ENCODE measurements at regions not wholly inside any gene's neighbourhood (a gene's known extent, or its start where the extent isn't known, plus 50 kb on each side); places are given as distances from the start of the nearest gene placed in this dataset.
A peak's percentile ranks its signal among the peaks of the same experiment; 100 is the strongest.

- H3K36me3 ChIP-seq (ENCODE audit: control insufficient read depth, insufficient read depth, low read length): no peaks in the 10 kb centered on the region
- H3K4me1 ChIP-seq (ENCODE audit: control insufficient read depth, insufficient read depth, low read length): peaks cover 18% of the 10 kb centered on the region
- H3K27me3 ChIP-seq (ENCODE audit: control insufficient read depth, insufficient read depth, low read length): no peaks in the 10 kb centered on the region
- no peak overlapping the region for H3K4me3 ChIP-seq (ENCODE audit: low read depth, low read length)
- no peaks in the 10 kb centered on the region for H3K9me3 ChIP-seq (ENCODE audit: control insufficient read depth, insufficient read depth, low read length)
- H3K9ac ChIP-seq (ENCODE audit: low read depth, low read length): no peak overlapping the region
Measured at GRCh38 chr4:4642496-4643000, 100.7 kb upstream of the STX18 start.

GRCh38 chr4:4641661-4642495 is 100.0 kb upstream of the STX18 start:
- H3K4me3 ChIP-seq (ENCODE audit: low read depth, low read length): peak overlapping the region; percentile 33

GRCh38 chr4:4641254-4641653 is 99.4 kb upstream of the STX18 start:
- Histone ChIP-seq H3K27me3 (ENCODE audit: control insufficient read depth, insufficient read depth, low read length) (no peaks in the 10 kb centered on the region), H3K9me3 (ENCODE audit: control insufficient read depth, insufficient read depth, low read length) (no peaks in the 10 kb centered on the region), H3K36me3 (ENCODE audit: control insufficient read depth, insufficient read depth, low read length) (no peaks in the 10 kb centered on the region), H3K9ac (ENCODE audit: low read depth, low read length) (no peak overlapping the region), H3K4me1 (ENCODE audit: control insufficient read depth, insufficient read depth, low read length) (peaks cover 18% of the 10 kb centered on the region), H3K4me3 (ENCODE audit: low read depth, low read length) (no peak overlapping the region)

More at GRCh38 chr4:4641661-4642495, 100.0 kb upstream of the STX18 start:
- Histone ChIP-seq H3K4me1 (ENCODE audit: control insufficient read depth, insufficient read depth, low read length) (peaks cover 18% of the 10 kb centered on the region), H3K36me3 (ENCODE audit: control insufficient read depth, insufficient read depth, low read length) (no peaks in the 10 kb centered on the region), H3K27me3 (ENCODE audit: control insufficient read depth, insufficient read depth, low read length) (no peaks in the 10 kb centered on the region), H3K9ac (ENCODE audit: low read depth, low read length) (no peak overlapping the region), H3K9me3 (ENCODE audit: control insufficient read depth, insufficient read depth, low read length) (no peaks in the 10 kb centered on the region)

GRCh38 chr4:4640692-4641091 is 98.8 kb upstream of the STX18 start:
- H3K4me1 ChIP-seq (ENCODE audit: control insufficient read depth, insufficient read depth, low read length): peaks cover 18% of the 10 kb centered on the region

GRCh38 chr4:4639370-4639769 is 97.5 kb upstream of the STX18 start:
- peaks cover 16% of the 10 kb centered on the region for H3K4me1 ChIP-seq (ENCODE audit: control insufficient read depth, insufficient read depth, low read length)
- H3K36me3 ChIP-seq (ENCODE audit: control insufficient read depth, insufficient read depth, low read length): no peaks in the 10 kb centered on the region
- no peaks in the 10 kb centered on the region for H3K9me3 ChIP-seq (ENCODE audit: control insufficient read depth, insufficient read depth, low read length)
- H3K4me3 ChIP-seq (ENCODE audit: low read depth, low read length): no peak overlapping the region
- no peaks in the 10 kb centered on the region for H3K27me3 ChIP-seq (ENCODE audit: control insufficient read depth, insufficient read depth, low read length)
- no peak overlapping the region for H3K9ac ChIP-seq (ENCODE audit: low read depth, low read length)

More at GRCh38 chr4:4640692-4641091, 98.8 kb upstream of the STX18 start:
- Histone ChIP-seq H3K36me3 (ENCODE audit: control insufficient read depth, insufficient read depth, low read length) (no peaks in the 10 kb centered on the region), H3K27me3 (ENCODE audit: control insufficient read depth, insufficient read depth, low read length) (no peaks in the 10 kb centered on the region), H3K9ac (ENCODE audit: low read depth, low read length) (no peak overlapping the region), H3K4me3 (ENCODE audit: low read depth, low read length) (no peak overlapping the region), H3K9me3 (ENCODE audit: control insufficient read depth, insufficient read depth, low read length) (no peaks in the 10 kb centered on the region)

GRCh38 chr4:4637710-4638109 is 95.9 kb upstream of the STX18 start:
- no peak overlapping the region for H3K4me3 ChIP-seq (ENCODE audit: low read depth, low read length)
- H3K27me3 ChIP-seq (ENCODE audit: control insufficient read depth, insufficient read depth, low read length): no peaks in the 10 kb centered on the region
- no peaks in the 10 kb centered on the region for H3K9me3 ChIP-seq (ENCODE audit: control insufficient read depth, insufficient read depth, low read length)
- no peak overlapping the region for H3K9ac ChIP-seq (ENCODE audit: low read depth, low read length)
- no peaks in the 10 kb centered on the region for H3K36me3 ChIP-seq (ENCODE audit: control insufficient read depth, insufficient read depth, low read length)
- peaks cover 12% of the 10 kb centered on the region for H3K4me1 ChIP-seq (ENCODE audit: control insufficient read depth, insufficient read depth, low read length)

- no peaks in the 10 kb centered on the region for H3K9me3 ChIP-seq (ENCODE audit: control insufficient read depth, insufficient read depth, low read length)
- no peak overlapping the region for H3K4me3 ChIP-seq (ENCODE audit: low read depth, low read length)
- no peaks in the 10 kb centered on the region for H3K36me3 ChIP-seq (ENCODE audit: control insufficient read depth, insufficient read depth, low read length)
- H3K9ac ChIP-seq (ENCODE audit: low read depth, low read length): no peak overlapping the region
- H3K4me1 ChIP-seq (ENCODE audit: control insufficient read depth, insufficient read depth, low read length): no peaks in the 10 kb centered on the region
- no peaks in the 10 kb centered on the region for H3K27me3 ChIP-seq (ENCODE audit: control insufficient read depth, insufficient read depth, low read length)
Measured at GRCh38 chr4:4633431-4633830, 91.6 kb upstream of the STX18 start.

- H3K4me1 ChIP-seq (ENCODE audit: control insufficient read depth, insufficient read depth, low read length): no peaks in the 10 kb centered on the region
- no peak overlapping the region for H3K9ac ChIP-seq (ENCODE audit: low read depth, low read length)
- H3K9me3 ChIP-seq (ENCODE audit: control insufficient read depth, insufficient read depth, low read length): no peaks in the 10 kb centered on the region
- no peak overlapping the region for H3K4me3 ChIP-seq (ENCODE audit: low read depth, low read length)
- H3K27me3 ChIP-seq (ENCODE audit: control insufficient read depth, insufficient read depth, low read length): no peaks in the 10 kb centered on the region
- H3K36me3 ChIP-seq (ENCODE audit: control insufficient read depth, insufficient read depth, low read length): no peaks in the 10 kb centered on the region
Measured at GRCh38 chr4:4631150-4631549, 89.3 kb upstream of the STX18 start.

- Histone ChIP-seq H3K4me1 (ENCODE audit: control insufficient read depth, insufficient read depth, low read length) (no peaks in the 10 kb centered on the region), H3K36me3 (ENCODE audit: control insufficient read depth, insufficient read depth, low read length) (no peaks in the 10 kb centered on the region), H3K27me3 (ENCODE audit: control insufficient read depth, insufficient read depth, low read length) (no peaks in the 10 kb centered on the region), H3K9ac (ENCODE audit: low read depth, low read length) (no peak overlapping the region), H3K9me3 (ENCODE audit: control insufficient read depth, insufficient read depth, low read length) (no peaks in the 10 kb centered on the region), H3K4me3 (ENCODE audit: low read depth, low read length) (no peak overlapping the region)
Measured at GRCh38 chr4:4627906-4628305, 86.1 kb upstream of the STX18 start.

- Histone ChIP-seq H3K27me3 (ENCODE audit: control insufficient read depth, insufficient read depth, low read length) (no peaks in the 10 kb centered on the region), H3K36me3 (ENCODE audit: control insufficient read depth, insufficient read depth, low read length) (no peaks in the 10 kb centered on the region), H3K9ac (ENCODE audit: low read depth, low read length) (no peak overlapping the region), H3K9me3 (ENCODE audit: control insufficient read depth, insufficient read depth, low read length) (no peaks in the 10 kb centered on the region), H3K4me3 (ENCODE audit: low read depth, low read length) (no peak overlapping the region), H3K4me1 (ENCODE audit: control insufficient read depth, insufficient read depth, low read length) (no peaks in the 10 kb centered on the region)
Measured at GRCh38 chr4:4627111-4627510, 85.3 kb upstream of the STX18 start.

GRCh38 chr4:4625488-4625887 is 83.6 kb upstream of the STX18 start:
- H3K4me3 ChIP-seq (ENCODE audit: low read depth, low read length): no peak overlapping the region
- no peaks in the 10 kb centered on the region for H3K9me3 ChIP-seq (ENCODE audit: control insufficient read depth, insufficient read depth, low read length)
- H3K9ac ChIP-seq (ENCODE audit: low read depth, low read length): no peak overlapping the region
- no peaks in the 10 kb centered on the region for H3K4me1 ChIP-seq (ENCODE audit: control insufficient read depth, insufficient read depth, low read length)
- no peaks in the 10 kb centered on the region for H3K27me3 ChIP-seq (ENCODE audit: control insufficient read depth, insufficient read depth, low read length)
- H3K36me3 ChIP-seq (ENCODE audit: control insufficient read depth, insufficient read depth, low read length): no peaks in the 10 kb centered on the region

GRCh38 chr4:4624276-4624897 is 82.5 kb upstream of the STX18 start:
- H3K36me3 ChIP-seq (ENCODE audit: control insufficient read depth, insufficient read depth, low read length): no peaks in the 10 kb centered on the region
- no peaks in the 10 kb centered on the region for H3K27me3 ChIP-seq (ENCODE audit: control insufficient read depth, insufficient read depth, low read length)
- no peak overlapping the region for H3K9ac ChIP-seq (ENCODE audit: low read depth, low read length)
- H3K4me3 ChIP-seq (ENCODE audit: low read depth, low read length): no peak overlapping the region
- no peaks in the 10 kb centered on the region for H3K4me1 ChIP-seq (ENCODE audit: control insufficient read depth, insufficient read depth, low read length)
- H3K9me3 ChIP-seq (ENCODE audit: control insufficient read depth, insufficient read depth, low read length): no peaks in the 10 kb centered on the region
